Liver (tissue), 3 donors: ENCODE measurements at regions not wholly inside any gene's neighbourhood (a gene's known extent, or its start where the extent isn't known, plus 50 kb on each side); places are given as distances from the start of the nearest gene placed in this dataset.

ENCODE experiments used
- CTCF ChIP-seq: fragments of 150-350 bp; IDR thresholded peaks from 2 replicates; pipeline ENCODE4 v1.5.1; 2017; ENCODE audit warnings: improper control_type of control experiment, low read depth, low read length; ENCODE audit not compliant: missing input control
- FOXA1 ChIP-seq: IDR thresholded peaks from 2 replicates; pipeline ENCODE4 v1.6.1; 2016; ENCODE audit warnings: antibody characterized with exemption
- GABPA ChIP-seq, 2 donors: IDR thresholded peaks in 1 of 2; conservative IDR thresholded peaks in 1 of 2; 2 replicates each; pipeline ENCODE4 v1.6.1; 2016; ENCODE audit warnings: antibody characterized with exemption in 2 of 2, mild to moderate bottlenecking in 1 of 2, moderate library complexity in 1 of 2
- JUND ChIP-seq, 2 donors: IDR thresholded peaks; 2 replicates each; pipeline ENCODE4 v1.6.1; 2016; ENCODE audit warnings: antibody characterized with exemption in 2 of 2
- MAX ChIP-seq: IDR thresholded peaks from 2 replicates; pipeline ENCODE4 v1.6.1; 2016; ENCODE audit warnings: antibody characterized with exemption
- NR2F2 ChIP-seq: IDR thresholded peaks from 2 replicates; pipeline ENCODE4 v1.6.1; 2016; ENCODE audit warnings: antibody characterized with exemption
- REST ChIP-seq: IDR thresholded peaks from 2 replicates; pipeline ENCODE4 v1.6.1; 2016; ENCODE audit warnings: antibody characterized with exemption, mild to moderate bottlenecking
- SP1 ChIP-seq: IDR thresholded peaks from 2 replicates; pipeline ENCODE4 v1.6.1; 2018; ENCODE audit warnings: antibody characterized with exemption, mild to moderate bottlenecking
- TAF1 ChIP-seq: conservative IDR thresholded peaks from 2 replicates; pipeline ENCODE4 v1.6.1; 2016; ENCODE audit warnings: antibody characterized with exemption, mild to moderate bottlenecking
- YY1 ChIP-seq: IDR thresholded peaks from 2 replicates; pipeline ENCODE4 v1.6.1; 2016; ENCODE audit warnings: antibody characterized with exemption, mild to moderate bottlenecking
- ZBTB33 ChIP-seq: IDR thresholded peaks from 2 replicates; pipeline ENCODE4 v1.6.1; 2016; ENCODE audit warnings: antibody characterized with exemption
- donor health status: healthy.
- donor health status: healthy.

GRCh38 chr9:105073147-105073546, 145.2 kb upstream of the ABCA1 start:
- TF ChIP-seq FOXA1 = no peak
- TF ChIP-seq REST = no peak
- no peak for TF ChIP-seq CTCF
- TF ChIP-seq ZBTB33 = no peak
- no peak for TF ChIP-seq JUND (IDR thresholded peaks at IDR 0.05)
- TF ChIP-seq TAF1 = no peak
- TF ChIP-seq GABPA (IDR thresholded peaks at IDR 0.05 in 1 of 2, conservative IDR thresholded peaks at IDR 0.05 in 1 of 2) = no peak
- no peak for TF ChIP-seq YY1
- no peak for TF ChIP-seq SP1
- TF ChIP-seq MAX = no peak
- TF ChIP-seq NR2F2 = no peak
